Caco-2 (cell line): ENCODE measurements at regions not wholly inside any gene's neighbourhood (a gene's known extent, or its start where the extent isn't known, plus 50 kb on each side); places are given as distances from the start of the nearest gene placed in this dataset.

Experiments used
- BruUV-seq: library from RNA; stranded (reverse); fragments of 400-500 nt; replicated peaks from 2 replicates; lab custom pipeline; 2021; lab: Mats Ljungman, UMichigan
- CTCF ChIA-PET: fragments of 300-600 bp; sonication (Branson Sonifier 250); formaldehyde crosslinking; loops from one replicate; lab custom pipeline; 2022; ENCODE audit warnings: antibody characterized with exemption; lab: Charles Lee
- POLR2A ChIA-PET: fragments of 300-600 bp; sonication (Branson Sonifier 250); formaldehyde crosslinking; loops from one replicate; lab custom pipeline; 2022; ENCODE audit warnings: antibody characterized with exemption; lab: Charles Lee
- DNase-seq, 2 experiments: peaks; one replicate each; pipeline versions ENCODE4 v3.0.0 to v3.0.0-alpha.2; 2020 to 2022
- H3K27me3 ChIP-seq: replicated peaks from 2 replicates; pipeline ENCODE4 v1.6.0; 2011; ENCODE audit warnings: low read length; ENCODE audit not compliant: control insufficient read depth, insufficient read depth
- H3K36me3 ChIP-seq: 2 replicates; pipeline ENCODE4 v1.5.1; 2011; ENCODE audit warnings: low read length; ENCODE audit not compliant: control insufficient read depth, insufficient read depth
- H3K4me1 ChIP-seq: fragments of 250-450 bp; sonication (Bioruptor Pico); 2 replicates; pipeline ENCODE4 v1.5.1; 2020; ENCODE audit warnings: mild to moderate bottlenecking
- H3K4me3 ChIP-seq: 2 replicates; pipeline ENCODE4 v1.5.1; 2011; ENCODE audit warnings: low read depth, mild to moderate bottlenecking, control low read depth, low read length
- H3K9me3 ChIP-seq: fragments of 250-450 bp; sonication (Bioruptor Pico); 2 replicates; pipeline ENCODE4 v1.5.1; 2020; ENCODE audit warnings: mild to moderate bottlenecking, moderate library complexity
- H3K27ac Mint-ChIP-seq: one replicate; pipeline ENCODE4 v1.8.0; 2022; ENCODE audit warnings: mixed read lengths; ENCODE audit not compliant: unreplicated experiment
- H3K27me3 Mint-ChIP-seq: one replicate; pipeline ENCODE4 v1.8.0; 2022; ENCODE audit warnings: mixed read lengths; ENCODE audit not compliant: insufficient read depth, unreplicated experiment
- H3K36me3 Mint-ChIP-seq: one replicate; pipeline ENCODE4 v1.8.0; 2022; ENCODE audit warnings: mild to moderate bottlenecking, mixed read lengths; ENCODE audit not compliant: insufficient read depth, unreplicated experiment
- H3K4me1 Mint-ChIP-seq: one replicate; pipeline ENCODE4 v1.8.0; 2022; ENCODE audit warnings: low read depth, mixed read lengths; ENCODE audit not compliant: unreplicated experiment
- H3K4me3 Mint-ChIP-seq: one replicate; pipeline ENCODE4 v1.8.0; 2022; ENCODE audit warnings: mild to moderate bottlenecking, moderate library complexity, mixed read lengths; ENCODE audit not compliant: unreplicated experiment
- H3K9me3 Mint-ChIP-seq: one replicate; pipeline ENCODE4 v1.8.0; 2022; ENCODE audit warnings: mixed read lengths; ENCODE audit not compliant: unreplicated experiment
- intact Hi-C: fragments of 100-400 bp; cut with micrococcal nuclease; formaldehyde crosslinking; loops from one replicate; pipeline ENCODE4 v1.10.0; 2022; ENCODE audit not compliant: unreplicated experiment
- TF ChIP-seq, protein P1 (sequence below), 2 experiments: fragments of 200-600 bp in 1 of 2; IDR thresholded peaks; 1 replicate in 1 of 2; 2 replicates in 1 of 2; pipeline versions ENCODE4 v1.5.1 to v1.8.0; 2011 to 2022; ENCODE audit warnings: antibody characterized with exemption in 1 of 2, control low read depth in 1 of 2, inconsistent platforms in 1 of 2, low read depth in 1 of 2, low read length in 1 of 2, mild to moderate bottlenecking in 1 of 2, moderate library complexity in 1 of 2; ENCODE audit not compliant: insufficient read depth in 1 of 2, severe bottlenecking in 1 of 2, unreplicated experiment in 1 of 2

DNA sequence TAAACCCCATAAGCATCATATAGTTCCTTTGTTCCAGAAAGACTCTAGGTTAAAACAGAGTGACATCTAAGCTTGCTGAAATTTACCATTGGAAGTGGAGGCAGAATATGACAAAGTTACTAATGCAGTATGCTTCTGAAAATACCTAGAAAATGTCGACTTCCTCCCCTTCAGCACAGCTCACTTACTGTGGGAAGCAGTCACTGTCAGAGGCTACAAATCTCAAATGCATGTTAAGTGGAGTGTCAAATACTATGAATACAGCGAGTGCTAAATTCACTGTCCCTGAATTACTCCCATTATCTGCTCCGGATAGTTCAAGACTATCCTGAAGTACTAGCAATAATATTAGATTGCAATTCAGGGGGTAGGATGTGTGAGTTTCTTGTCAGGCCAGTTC lies 1454.6 kb downstream of the AACS start:
- Mint-ChIP-seq H3K4me3 (no peak overlapping the region), H3K9me3 (no peaks in the 10 kb centered on the region), H3K27me3 (no peaks in the 10 kb centered on the region), H3K27ac (no peak overlapping the region), H3K4me1 (no peaks in the 10 kb centered on the region), H3K36me3 (no peaks in the 10 kb centered on the region)
- H3K4me3 ChIP-seq = no peak overlapping the region
- no peaks in the 10 kb centered on the region for H3K27me3 ChIP-seq
- ChIA-PET CTCF (no interaction called here), POLR2A (interaction anchor here (0.7 kb wide), 1 partner anchor 11 kb away, joined by 6 read pairs; no protein-coding TSS in a partner anchor)
- BruUV-seq = no TSS peak
- intact Hi-C loops = no loop called here
- TF ChIP-seq, protein P1, sequence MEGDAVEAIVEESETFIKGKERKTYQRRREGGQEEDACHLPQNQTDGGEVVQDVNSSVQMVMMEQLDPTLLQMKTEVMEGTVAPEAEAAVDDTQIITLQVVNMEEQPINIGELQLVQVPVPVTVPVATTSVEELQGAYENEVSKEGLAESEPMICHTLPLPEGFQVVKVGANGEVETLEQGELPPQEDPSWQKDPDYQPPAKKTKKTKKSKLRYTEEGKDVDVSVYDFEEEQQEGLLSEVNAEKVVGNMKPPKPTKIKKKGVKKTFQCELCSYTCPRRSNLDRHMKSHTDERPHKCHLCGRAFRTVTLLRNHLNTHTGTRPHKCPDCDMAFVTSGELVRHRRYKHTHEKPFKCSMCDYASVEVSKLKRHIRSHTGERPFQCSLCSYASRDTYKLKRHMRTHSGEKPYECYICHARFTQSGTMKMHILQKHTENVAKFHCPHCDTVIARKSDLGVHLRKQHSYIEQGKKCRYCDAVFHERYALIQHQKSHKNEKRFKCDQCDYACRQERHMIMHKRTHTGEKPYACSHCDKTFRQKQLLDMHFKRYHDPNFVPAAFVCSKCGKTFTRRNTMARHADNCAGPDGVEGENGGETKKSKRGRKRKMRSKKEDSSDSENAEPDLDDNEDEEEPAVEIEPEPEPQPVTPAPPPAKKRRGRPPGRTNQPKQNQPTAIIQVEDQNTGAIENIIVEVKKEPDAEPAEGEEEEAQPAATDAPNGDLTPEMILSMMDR (IDR thresholded peaks at IDR 0.05; ENCODE audit: insufficient read depth in 1 of 2, low read depth in 1 of 2, low read length in 1 of 2, severe bottlenecking in 1 of 2, unreplicated experiment in 1 of 2) = no peak
- H3K36me3 ChIP-seq = no peaks in the 10 kb centered on the region
- H3K4me1 ChIP-seq = no peaks in the 10 kb centered on the region
- no peaks in the 10 kb centered on the region for H3K9me3 ChIP-seq
- DNase-seq = no peak

- Histone ChIP-seq H3K4me3 (no peak overlapping the region), H3K4me1 (no peaks in the 10 kb centered on the region), H3K27me3 (no peaks in the 10 kb centered on the region), H3K9me3 (no peaks in the 10 kb centered on the region), H3K36me3 (no peaks in the 10 kb centered on the region)
- no peak for DNase-seq
- H3K4me1 Mint-ChIP-seq = no peaks in the 10 kb centered on the region
- no peaks in the 10 kb centered on the region for H3K9me3 Mint-ChIP-seq
- ChIA-PET CTCF (no interaction called here), POLR2A (no interaction called here)
- H3K36me3 Mint-ChIP-seq = no peaks in the 10 kb centered on the region
- no TSS peak for BruUV-seq
- intact Hi-C loops = no loop called here
- TF ChIP-seq, protein P1 (IDR thresholded peaks at IDR 0.05; ENCODE audit: insufficient read depth in 1 of 2, low read depth in 1 of 2, low read length in 1 of 2, severe bottlenecking in 1 of 2, unreplicated experiment in 1 of 2) = no peak
- no peak overlapping the region for H3K4me3 Mint-ChIP-seq
- H3K27me3 Mint-ChIP-seq = no peaks in the 10 kb centered on the region
- no peak overlapping the region for H3K27ac Mint-ChIP-seq
These were observed 1458.7 kb downstream of the AACS start for GRCh38 chr12:126523891-126524290.

GRCh38 chr12:126534495-126534894 lies 1469.3 kb downstream of the AACS start:
- CTCF ChIA-PET = no interaction called here
- H3K27ac Mint-ChIP-seq = no peak overlapping the region

More at GRCh38 chr12:126534495-126534894, 1469.3 kb downstream of the AACS start:
- H3K36me3 ChIP-seq = no peaks in the 10 kb centered on the region
- TF ChIP-seq, protein P1 (IDR thresholded peaks at IDR 0.05; ENCODE audit: insufficient read depth in 1 of 2, low read depth in 1 of 2, low read length in 1 of 2, severe bottlenecking in 1 of 2, unreplicated experiment in 1 of 2) = no peak
- H3K4me1 ChIP-seq = no peaks in the 10 kb centered on the region
- H3K4me3 ChIP-seq = no peak overlapping the region
- no peaks in the 10 kb centered on the region for H3K36me3 Mint-ChIP-seq
- no peaks in the 10 kb centered on the region for H3K27me3 Mint-ChIP-seq
- BruUV-seq = no TSS peak
- DNase-seq = no peak
- intact Hi-C loops = no loop called here
- H3K9me3 ChIP-seq = no peaks in the 10 kb centered on the region
- H3K4me3 Mint-ChIP-seq = no peak overlapping the region
- no peaks in the 10 kb centered on the region for H3K4me1 Mint-ChIP-seq
- no peaks in the 10 kb centered on the region for H3K27me3 ChIP-seq
- no peaks in the 10 kb centered on the region for H3K9me3 Mint-ChIP-seq
- POLR2A ChIA-PET = no interaction called here
